GM12891 (cell line): ENCODE measurements at regions not wholly inside any gene's neighbourhood (a gene's known extent, or its start where the extent isn't known, plus 50 kb on each side); places are given as distances from the start of the nearest gene placed in this dataset.

Source experiments
- PAX5 ChIP-seq: IDR thresholded peaks from 2 replicates; pipeline ENCODE4 v1.6.1; 2011; ENCODE audit warnings: low read length, moderate library complexity, mild to moderate bottlenecking; ENCODE audit not compliant: insufficient read depth, severe bottlenecking
- POLR2A ChIP-seq: IDR thresholded peaks from 2 replicates; pipeline ENCODE4 v1.6.1; 2011; ENCODE audit warnings: low read depth, low read length, control low read depth
- POLR2AphosphoS5 ChIP-seq: IDR thresholded peaks from 2 replicates; pipeline ENCODE4 v1.6.1; 2011; ENCODE audit warnings: low read depth, low read length, control low read depth
- POU2F2 ChIP-seq: IDR thresholded peaks from 2 replicates; pipeline ENCODE4 v1.6.1; 2011; ENCODE audit warnings: low read depth, mild to moderate bottlenecking, control low read depth, low read length, moderate library complexity
- SPI1 ChIP-seq: IDR thresholded peaks from 2 replicates; pipeline ENCODE4 v1.6.1; 2011; ENCODE audit warnings: low read depth, low read length, control low read depth
- TAF1 ChIP-seq: IDR thresholded peaks from 2 replicates; pipeline ENCODE4 v1.6.1; 2011; ENCODE audit warnings: low read depth, low read length, control low read depth

GRCh38 chr6:131362696-131363095 lies 210.3 kb upstream of the ARG1 start:
- TF ChIP-seq POLR2AphosphoS5 (no peak), POLR2A (no peak), TAF1 (no peak), PAX5 (no peak), POU2F2 (no peak), SPI1 (no peak)
